GM12891 (cell line): ENCODE measurements at regions not wholly inside any gene's neighbourhood (a gene's known extent, or its start where the extent isn't known, plus 50 kb on each side); places are given as distances from the start of the nearest gene placed in this dataset.

Experiments used
- PAX5 ChIP-seq: IDR thresholded peaks from 2 replicates; pipeline ENCODE4 v1.6.1; 2011; ENCODE audit warnings: low read length, moderate library complexity, mild to moderate bottlenecking; ENCODE audit not compliant: insufficient read depth, severe bottlenecking
- POLR2AphosphoS5 ChIP-seq: IDR thresholded peaks from 2 replicates; pipeline ENCODE4 v1.6.1; 2011; ENCODE audit warnings: low read depth, low read length, control low read depth

DNA sequence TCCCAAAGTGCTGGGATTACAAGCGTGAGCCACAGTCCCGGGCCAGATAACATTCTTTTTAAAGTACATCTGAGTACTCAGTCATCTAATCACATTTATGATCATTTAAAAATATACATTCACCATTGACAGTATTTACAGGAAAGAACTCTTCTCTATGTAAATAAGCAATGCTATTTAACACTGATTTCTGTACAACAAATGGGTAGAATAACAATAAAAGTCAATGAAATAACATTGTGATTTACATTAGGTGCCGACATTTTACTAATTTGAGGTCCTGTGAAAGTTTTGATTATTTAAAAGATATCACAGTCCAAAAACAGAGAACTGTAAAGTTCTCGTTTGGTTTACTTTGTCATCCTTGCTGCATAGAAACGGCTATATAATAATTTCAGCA is 1763.7 kb downstream of the SLITRK1 start:
- TF ChIP-seq POLR2AphosphoS5 (no peak), PAX5 (no peak)
